Psoas muscle (tissue), 7 donors: ENCODE measurements at regions not wholly inside any gene's neighbourhood (a gene's known extent, or its start where the extent isn't known, plus 50 kb on each side); places are given as distances from the start of the nearest gene placed in this dataset.

Experiments used
- ATAC-seq, 4 donors: fragments of 200-7000 bp; cut with Tn5 transposase; one replicate each; pipeline ENCODE4 v1.9.1; 2020; ENCODE audit warnings: moderate library complexity in 3 of 4, mild to moderate bottlenecking in 2 of 4
- DNase-seq, 2 donors: peaks; one replicate each; pipeline ENCODE4 v3.0.0-alpha.2; 2020
- H3K27ac ChIP-seq: fragments of 200-600 bp; one replicate; pipeline ENCODE4 v1.8.0; 2022
- H3K27me3 ChIP-seq, 3 donors: fragments of 200-600 bp in 1 of 3; one replicate each; pipeline versions ENCODE4 v1.6.1 to v1.8.0; 2013 to 2022; ENCODE audit warnings: low read length in 2 of 3, mild to moderate bottlenecking in 2 of 3, moderate library complexity in 1 of 3; ENCODE audit not compliant: insufficient read depth in 3 of 3
- H3K36me3 ChIP-seq, 2 donors: fragments of 200-600 bp in 1 of 2; one replicate each; pipeline versions ENCODE4 v1.6.1 to v1.8.0; 2013 to 2022; ENCODE audit warnings: low read depth in 1 of 2, mild to moderate bottlenecking in 1 of 2, moderate library complexity in 1 of 2; ENCODE audit not compliant: insufficient read depth in 1 of 2
- H3K4me1 ChIP-seq: fragments of 200-600 bp; one replicate; pipeline ENCODE4 v1.8.0; 2022
- H3K4me3 ChIP-seq: fragments of 200-600 bp; one replicate; pipeline ENCODE4 v1.8.0; 2022; ENCODE audit warnings: mild to moderate bottlenecking
- H3K9me3 ChIP-seq: fragments of 200-600 bp; one replicate; pipeline ENCODE4 v1.8.0; 2022
- CTCF ChIP-seq: fragments of 200-600 bp; IDR thresholded peaks from one replicate; pipeline ENCODE4 v1.8.0; 2022; ENCODE audit warnings: antibody characterized with exemption
- WGBS, 3 donors: extraction: QIAGEN DNeasy Blood & Tissue Kit; methylation state at CpG; one replicate each; pipeline versions ENCODE4 v1.1.6 to v1.1.7; 2013; 5-methylcytosine and 5-hydroxymethylcytosine counted together
- intact Hi-C, 2 donors: fragments of 100-400 bp; cut with DNase I; formaldehyde crosslinking; loops; one replicate each; pipeline versions ENCODE4 v1.11.0 to v1.14.2; 2022
- donor health status: healthy with polysubstance abuse.
- donor health status: DM: no; HTN: no; CAD: no; lungs with moderate emphysema.
- donor health status: Bipolar disorder and iron deficiency.
- donor health status: healthy.
- donor health status: DM: yes; HTN: yes; CAD: no.
- donor health status: DM: no; HTN: no; CAD: no.
- donor health status: DM: yes; HTN: yes; CAD: no.

DNA sequence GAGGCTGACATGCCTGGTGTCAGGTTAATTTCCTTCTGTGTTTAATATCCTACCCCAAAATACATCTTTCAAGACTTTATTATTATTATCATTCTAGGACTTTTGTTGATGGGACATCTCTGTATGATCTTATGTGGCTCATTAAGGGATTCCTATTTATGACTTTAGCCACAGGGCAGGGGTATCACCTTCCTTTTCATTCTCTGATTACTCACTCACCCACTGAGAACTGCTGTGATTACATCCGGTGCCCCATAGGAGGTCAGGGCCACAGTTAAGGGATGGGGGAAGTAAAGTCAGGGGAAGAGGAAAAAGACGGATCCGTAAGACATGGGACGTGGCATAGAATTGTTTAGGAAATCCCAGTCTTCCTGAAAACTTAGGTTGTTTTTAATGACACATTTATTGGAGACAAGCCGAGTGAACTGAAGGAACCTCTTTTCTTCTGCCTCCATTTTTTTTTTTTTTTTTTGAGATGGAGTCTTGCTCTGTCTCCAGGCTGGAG is 61.0 kb upstream of the PITRM1 start:
- 75 to 81% (median 80%) methylated on average over 5 of the region's 5 CpGs for WGBS, 3 donors
- H3K4me1 ChIP-seq: no peaks in the 10 kb centered on the region
- intact Hi-C loops: loop anchor here in 1 of 2 donors (10.0 kb wide), 1 partner anchor 541 kb away; no protein-coding TSS in a partner anchor
- H3K27ac ChIP-seq: no peak overlapping the region
- no peak for TF ChIP-seq CTCF
- no peak for DNase-seq
- no peaks in the 10 kb centered on the region for H3K36me3 ChIP-seq
- ATAC-seq: no peak
- H3K27me3 ChIP-seq: no peaks in the 10 kb centered on the region
- no peaks in the 10 kb centered on the region for H3K9me3 ChIP-seq
- H3K4me3 ChIP-seq: no peak overlapping the region

DNA sequence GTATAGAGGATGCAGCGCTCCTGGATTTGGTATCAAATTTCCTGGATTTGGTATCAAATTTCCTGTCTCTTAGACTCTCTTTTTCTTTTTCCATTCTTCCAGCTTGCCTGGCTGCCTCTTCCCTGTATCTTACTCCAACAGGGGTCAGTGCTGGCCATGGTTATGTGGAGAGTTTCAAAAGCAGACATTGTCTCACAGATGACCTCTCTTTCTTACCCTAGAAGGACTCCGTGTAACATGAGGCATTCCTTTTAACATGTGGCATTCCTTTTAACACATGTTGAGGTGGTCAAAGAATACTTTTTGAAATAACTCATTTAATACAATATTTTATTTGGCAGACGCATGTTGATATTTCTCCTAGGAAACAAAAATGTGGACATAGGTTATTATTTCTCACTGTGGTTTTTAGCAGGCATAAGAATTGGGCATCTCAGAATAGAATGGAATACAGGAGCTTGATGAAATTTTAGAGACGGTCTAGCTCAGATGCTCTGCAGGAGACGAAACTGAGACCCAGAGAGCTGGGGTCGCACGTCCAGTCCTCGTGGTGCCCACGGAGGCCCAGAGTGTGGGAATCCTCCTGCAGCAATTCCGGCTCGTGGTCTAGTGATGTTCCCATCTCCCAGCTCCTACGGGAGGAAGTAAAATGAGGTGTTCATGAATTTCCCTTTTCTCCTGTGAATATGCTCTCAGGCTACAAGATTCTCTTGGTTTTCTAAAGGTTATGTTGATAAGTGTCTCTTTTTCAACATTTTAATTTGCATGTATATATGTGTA is 59.6 kb upstream of the PITRM1 start:
- no peaks in the 10 kb centered on the region for H3K9me3 ChIP-seq
- DNase-seq (no peak), ATAC-seq (no peak)
- 85 to 91% (median 86%) methylated on average over 12 of the region's 12 CpGs for WGBS, 3 donors
- no peaks in the 10 kb centered on the region for H3K27me3 ChIP-seq
- H3K36me3 ChIP-seq: no peaks in the 10 kb centered on the region
- no peak overlapping the region for H3K4me3 ChIP-seq
- intact Hi-C loops: loop anchor here in 1 of 2 donors (10.0 kb wide), 1 partner anchor 543 kb away; no protein-coding TSS in a partner anchor
- H3K27ac ChIP-seq: no peak overlapping the region
- TF ChIP-seq CTCF: no peak
- peaks cover 4% of the 10 kb centered on the region for H3K4me1 ChIP-seq

GRCh38 chr10:3229815-3230214 is 57.2 kb upstream of the PITRM1 start:
- Histone ChIP-seq H3K4me3 (no peak overlapping the region), H3K36me3 (no peaks in the 10 kb centered on the region), H3K27ac (no peak overlapping the region), H3K4me1 (peaks cover 6% of the 10 kb centered on the region), H3K27me3 (no peaks in the 10 kb centered on the region), H3K9me3 (no peaks in the 10 kb centered on the region)
- ATAC-seq (no peak), DNase-seq (no peak)
- intact Hi-C loops: loop anchor here in 1 of 2 donors (10.0 kb wide), 1 partner anchor 545 kb away; no protein-coding TSS in a partner anchor
- WGBS, 3 donors: 62 to 83% (median 75%) methylated on average over 3 of the region's 3 CpGs
- no peak for TF ChIP-seq CTCF

- 86 to 90% (median 88%) methylated on average over 10 of the region's 10 CpGs for WGBS, 3 donors
- Histone ChIP-seq H3K36me3 (no peaks in the 10 kb centered on the region), H3K4me1 (peaks cover 6% of the 10 kb centered on the region), H3K27me3 (no peaks in the 10 kb centered on the region), H3K27ac (no peak overlapping the region), H3K9me3 (no peaks in the 10 kb centered on the region), H3K4me3 (no peak overlapping the region)
- TF ChIP-seq CTCF: no peak
- intact Hi-C loops: no loop called here
- DNase-seq (no peak), ATAC-seq (no peak)
Measured at GRCh38 chr10:3228629-3228945, 56.0 kb upstream of the PITRM1 start.
